Mesendoderm (in vitro differentiated cells): ENCODE measurements at regions not wholly inside any gene's neighbourhood (a gene's known extent, or its start where the extent isn't known, plus 50 kb on each side); places are given as distances from the start of the nearest gene placed in this dataset.

Experiments
- DNase-seq: peaks from one replicate; pipeline ENCODE4 v3.0.0; 2013
- H2AK5ac ChIP-seq: 2 replicates; pipeline ENCODE4 v1.6.1; 2013; ENCODE audit warnings: low read length, inconsistent platforms
- H2BK120ac ChIP-seq: 2 replicates; pipeline ENCODE4 v1.6.1; 2013; ENCODE audit warnings: low read depth, mild to moderate bottlenecking, low read length, moderate library complexity, mixed read lengths
- H2BK15ac ChIP-seq: replicated peaks from 2 replicates; pipeline ENCODE4 v1.6.1; 2013; ENCODE audit warnings: low read depth, mild to moderate bottlenecking, moderate library complexity
- H2BK5ac ChIP-seq: 2 replicates; pipeline ENCODE4 v1.6.1; 2013; ENCODE audit warnings: low read length, inconsistent platforms
- H3K18ac ChIP-seq: 2 replicates; pipeline ENCODE4 v1.6.1; 2013; ENCODE audit warnings: mild to moderate bottlenecking, low read length, mixed read lengths
- H3K23ac ChIP-seq: one replicate; pipeline ENCODE4 v1.6.1; 2013; ENCODE audit warnings: low read length
- H3K27ac ChIP-seq: 2 replicates; pipeline ENCODE4 v1.5.1; 2013; ENCODE audit warnings: low read depth, mild to moderate bottlenecking, inconsistent platforms, low read length, moderate library complexity
- H3K27me3 ChIP-seq: 2 replicates; pipeline ENCODE4 v1.6.1; 2013; ENCODE audit warnings: low read length, control low read depth, mild to moderate bottlenecking, inconsistent platforms; ENCODE audit not compliant: insufficient read depth, poor library complexity
- H3K36me3 ChIP-seq: 2 replicates; pipeline ENCODE4 v1.6.1; 2013; ENCODE audit warnings: low read length, inconsistent platforms; ENCODE audit not compliant: control insufficient read depth, insufficient read depth
- H3K4ac ChIP-seq: one replicate; pipeline ENCODE4 v1.6.1; 2013; ENCODE audit warnings: low read depth, mild to moderate bottlenecking, low read length, moderate library complexity
- H3K4me1 ChIP-seq: 2 replicates; pipeline ENCODE4 v1.6.1; 2013; ENCODE audit warnings: low read depth, low read length, inconsistent platforms; ENCODE audit not compliant: control insufficient read depth
- H3K4me2 ChIP-seq: 2 replicates; pipeline ENCODE4 v1.6.1; 2013; ENCODE audit warnings: low read length
- H3K4me3 ChIP-seq: 2 replicates; pipeline ENCODE4 v1.5.1; 2013; ENCODE audit warnings: mild to moderate bottlenecking, low read length
- H3K56ac ChIP-seq: one replicate; pipeline ENCODE4 v1.6.1; 2013; ENCODE audit warnings: low read length
- H3K79me1 ChIP-seq: 2 replicates; pipeline ENCODE4 v1.6.1; 2013; ENCODE audit warnings: low read length, inconsistent platforms
- H3K79me2 ChIP-seq: 2 replicates; pipeline ENCODE4 v1.6.1; 2013; ENCODE audit warnings: mild to moderate bottlenecking, low read length; ENCODE audit not compliant: control insufficient read depth, insufficient read depth
- H3K9ac ChIP-seq: 2 replicates; pipeline ENCODE4 v1.6.1; 2013; ENCODE audit warnings: low read length, inconsistent platforms
- H4K5ac ChIP-seq: one replicate; pipeline ENCODE4 v1.6.1; 2013; ENCODE audit warnings: low read length
- H4K8ac ChIP-seq: one replicate; pipeline ENCODE4 v1.6.1; 2013; ENCODE audit warnings: low read depth, mild to moderate bottlenecking, control low read depth, low read length, moderate library complexity
- WGBS: extraction: QIAGEN DNeasy Blood & Tissue Kit; methylation state at CpG from one replicate; pipeline ENCODE4 v1.1.7; 2013; ENCODE audit warnings: low lambda C conversion rate, missing lambda C conversion rate; ENCODE audit not compliant: insufficient coverage; ENCODE audit errors: extremely low coverage; 5-methylcytosine and 5-hydroxymethylcytosine counted together

- no peak overlapping the region for H3K4ac ChIP-seq
- H3K27ac ChIP-seq, result no peak overlapping the region
- H3K4me1 ChIP-seq, result no peaks in the 10 kb centered on the region
- no peak overlapping the region for H4K5ac ChIP-seq
- H2BK15ac ChIP-seq, result no peak overlapping the region
- no peaks in the 10 kb centered on the region for H3K79me2 ChIP-seq
- WGBS, result no CpG with 5 or more reads among the region's 6 CpGs
- no peaks in the 10 kb centered on the region for H3K79me1 ChIP-seq
- H3K56ac ChIP-seq, result no peak overlapping the region
- no peak overlapping the region for H3K18ac ChIP-seq
- no peak overlapping the region for H3K23ac ChIP-seq
- DNase-seq, result no peak
- no peak overlapping the region for H4K8ac ChIP-seq
- no peaks in the 10 kb centered on the region for H3K36me3 ChIP-seq
- H3K27me3 ChIP-seq, result no peaks in the 10 kb centered on the region
- H3K9ac ChIP-seq, result no peak overlapping the region
- no peak overlapping the region for H2BK5ac ChIP-seq
- no peak overlapping the region for H2BK120ac ChIP-seq
- no peak overlapping the region for H3K4me2 ChIP-seq
- no peak overlapping the region for H2AK5ac ChIP-seq
- no peak overlapping the region for H3K4me3 ChIP-seq
Measured at GRCh38 chr2:67304300-67304890, 92.7 kb upstream of the ETAA1 start.

- no peak overlapping the region for H2BK5ac ChIP-seq
- H4K5ac ChIP-seq, result no peak overlapping the region
- H4K8ac ChIP-seq, result no peak overlapping the region
- DNase-seq, result no peak
- no peaks in the 10 kb centered on the region for H3K4me1 ChIP-seq
- no peak overlapping the region for H3K27ac ChIP-seq
- no peak overlapping the region for H3K4me2 ChIP-seq
- no peak overlapping the region for H2BK120ac ChIP-seq
- no peak overlapping the region for H3K23ac ChIP-seq
- H3K4me3 ChIP-seq, result no peak overlapping the region
- no peaks in the 10 kb centered on the region for H3K79me2 ChIP-seq
- H2BK15ac ChIP-seq, result no peak overlapping the region
- no peaks in the 10 kb centered on the region for H3K36me3 ChIP-seq
- H3K18ac ChIP-seq, result no peak overlapping the region
- no peaks in the 10 kb centered on the region for H3K79me1 ChIP-seq
- H3K4ac ChIP-seq, result no peak overlapping the region
- H3K56ac ChIP-seq, result no peak overlapping the region
- no peaks in the 10 kb centered on the region for H3K27me3 ChIP-seq
- H3K9ac ChIP-seq, result no peak overlapping the region
- H2AK5ac ChIP-seq, result no peak overlapping the region
- WGBS, result no CpG with 5 or more reads among the region's 1 CpG
Measured at GRCh38 chr2:67309281-67309680, 87.9 kb upstream of the ETAA1 start.

- Histone ChIP-seq H2BK5ac (no peak overlapping the region), H2BK15ac (no peak overlapping the region), H3K4me2 (no peak overlapping the region), H3K79me2 (no peaks in the 10 kb centered on the region), H4K5ac (no peak overlapping the region), H3K4me3 (no peak overlapping the region), H3K27ac (no peak overlapping the region), H3K18ac (no peak overlapping the region), H3K4me1 (no peaks in the 10 kb centered on the region), H2BK120ac (no peak overlapping the region), H4K8ac (no peak overlapping the region), H3K23ac (no peak overlapping the region), H3K79me1 (no peaks in the 10 kb centered on the region), H3K27me3 (no peaks in the 10 kb centered on the region), H3K56ac (no peak overlapping the region), H3K9ac (no peak overlapping the region), H3K36me3 (no peaks in the 10 kb centered on the region), H2AK5ac (no peak overlapping the region), H3K4ac (no peak overlapping the region)
- WGBS, result no CpG with 5 or more reads among the region's 2 CpGs
- no peak for DNase-seq
Measured at GRCh38 chr2:67311536-67311935, 85.6 kb upstream of the ETAA1 start.

GRCh38 chr2:67312871-67313270 lies 84.3 kb upstream of the ETAA1 start:
- Histone ChIP-seq H3K36me3 (no peaks in the 10 kb centered on the region), H3K9ac (no peak overlapping the region), H3K4me1 (no peaks in the 10 kb centered on the region), H4K5ac (no peak overlapping the region), H3K18ac (no peak overlapping the region), H3K23ac (no peak overlapping the region), H3K56ac (no peak overlapping the region), H2BK120ac (no peak overlapping the region), H3K79me1 (no peaks in the 10 kb centered on the region), H4K8ac (no peak overlapping the region), H2BK15ac (no peak overlapping the region), H3K27me3 (no peaks in the 10 kb centered on the region), H3K4me2 (no peak overlapping the region), H3K4ac (no peak overlapping the region), H2AK5ac (no peak overlapping the region), H3K79me2 (no peaks in the 10 kb centered on the region), H2BK5ac (no peak overlapping the region), H3K27ac (no peak overlapping the region), H3K4me3 (no peak overlapping the region)
- no peak for DNase-seq
- whole genome bisulfite sequencing, result no CpG with 5 or more reads among the region's 1 CpG

- H3K4ac ChIP-seq, result no peak overlapping the region
- H2BK120ac ChIP-seq, result no peak overlapping the region
- H3K79me1 ChIP-seq, result no peaks in the 10 kb centered on the region
- H3K23ac ChIP-seq, result no peak overlapping the region
- no CpG with 5 or more reads among the region's 1 CpG for WGBS
- no peaks in the 10 kb centered on the region for H3K4me1 ChIP-seq
- H3K4me3 ChIP-seq, result no peak overlapping the region
- H2BK15ac ChIP-seq, result no peak overlapping the region
- no peak overlapping the region for H3K9ac ChIP-seq
- no peak overlapping the region for H3K18ac ChIP-seq
- H3K27me3 ChIP-seq, result no peaks in the 10 kb centered on the region
- no peak overlapping the region for H3K4me2 ChIP-seq
- no peak overlapping the region for H4K8ac ChIP-seq
- DNase-seq, result no peak
- no peaks in the 10 kb centered on the region for H3K79me2 ChIP-seq
- H4K5ac ChIP-seq, result no peak overlapping the region
- H3K56ac ChIP-seq, result no peak overlapping the region
- H3K36me3 ChIP-seq, result no peaks in the 10 kb centered on the region
- H2BK5ac ChIP-seq, result no peak overlapping the region
- H3K27ac ChIP-seq, result no peak overlapping the region
- H2AK5ac ChIP-seq, result no peak overlapping the region
Measured at GRCh38 chr2:67313536-67313935, 83.6 kb upstream of the ETAA1 start.

- no CpG with 5 or more reads among the region's 1 CpG for WGBS
- no peak overlapping the region for H2BK15ac ChIP-seq
- H3K36me3 ChIP-seq, result no peaks in the 10 kb centered on the region
- H4K8ac ChIP-seq, result no peak overlapping the region
- H3K56ac ChIP-seq, result no peak overlapping the region
- H3K4ac ChIP-seq, result no peak overlapping the region
- no peak overlapping the region for H2BK120ac ChIP-seq
- no peaks in the 10 kb centered on the region for H3K79me2 ChIP-seq
- H4K5ac ChIP-seq, result no peak overlapping the region
- H3K79me1 ChIP-seq, result no peaks in the 10 kb centered on the region
- no peak overlapping the region for H3K9ac ChIP-seq
- no peak overlapping the region for H3K18ac ChIP-seq
- no peak overlapping the region for H3K4me2 ChIP-seq
- H3K4me1 ChIP-seq, result no peaks in the 10 kb centered on the region
- DNase-seq, result no peak
- no peak overlapping the region for H2AK5ac ChIP-seq
- no peak overlapping the region for H3K4me3 ChIP-seq
- no peak overlapping the region for H2BK5ac ChIP-seq
- no peak overlapping the region for H3K23ac ChIP-seq
- no peaks in the 10 kb centered on the region for H3K27me3 ChIP-seq
- no peak overlapping the region for H3K27ac ChIP-seq
Measured at GRCh38 chr2:67318031-67318430, 79.1 kb upstream of the ETAA1 start.
